ENCODE measurements at regions not wholly inside any gene's neighbourhood (a gene's known extent, or its start where the extent isn't known, plus 50 kb on each side); places are given as distances from the start of the nearest gene placed in this dataset.

DNA sequence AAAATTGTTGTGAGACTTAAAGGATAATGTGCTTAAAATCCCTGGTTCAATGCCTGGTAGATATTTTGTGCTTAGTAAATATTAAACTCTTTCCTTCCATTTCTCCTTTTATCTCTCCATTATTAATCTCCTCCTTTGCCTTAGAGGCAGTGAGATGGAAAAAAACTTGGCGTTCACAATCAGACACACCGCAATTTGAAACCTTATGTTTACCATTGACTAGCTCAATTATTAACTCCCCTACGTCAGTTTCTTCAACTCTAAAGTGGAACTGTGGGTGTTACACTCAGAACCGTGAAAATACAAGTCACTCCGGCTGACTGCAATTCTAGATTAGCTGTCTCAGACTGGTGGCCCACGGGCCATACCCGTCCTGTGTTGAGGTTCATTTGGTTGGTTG, 327.2 kb downstream of the DEPDC1B start:
- no peak for DNase-seq

DNA sequence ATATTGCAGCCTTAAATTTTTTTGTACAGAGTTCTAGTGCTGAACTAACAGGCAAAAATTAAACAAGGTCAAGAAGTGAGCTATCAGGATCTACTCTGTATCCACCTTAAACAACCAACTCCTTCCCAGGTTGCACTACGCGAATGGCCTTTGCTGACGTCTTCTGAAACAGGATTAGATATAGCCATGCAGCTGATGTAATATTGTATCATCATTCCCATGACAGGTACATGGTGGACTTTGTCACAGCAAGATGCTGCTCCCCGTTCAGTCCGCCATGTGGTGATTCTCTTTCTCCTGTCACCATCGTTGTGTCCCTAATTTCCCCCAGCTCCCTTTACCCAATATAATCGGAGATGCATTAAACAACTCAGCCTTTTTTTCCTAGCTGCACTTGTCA, 328.9 kb downstream of the DEPDC1B start:
- no peak for DNase-seq

DNA sequence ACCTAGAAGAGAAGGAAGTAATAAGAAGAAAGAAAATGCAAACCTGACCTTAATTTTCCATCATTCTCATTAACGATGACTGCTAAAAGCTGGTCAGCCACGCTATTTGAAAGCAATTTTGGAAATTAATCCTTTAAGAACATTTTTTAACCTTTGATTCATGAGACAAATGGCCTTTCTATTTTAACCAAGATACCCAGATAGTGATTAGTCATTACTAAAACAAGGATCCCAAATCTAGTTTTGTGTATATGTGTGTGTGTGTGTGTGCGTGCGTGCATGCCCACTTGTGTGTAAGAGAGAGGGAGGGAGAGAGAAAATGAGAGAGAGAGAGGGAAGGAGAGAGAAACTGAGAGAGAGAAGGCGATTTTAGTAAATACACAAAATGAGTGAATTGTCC, 329.5 kb downstream of the DEPDC1B start:
- no peak for DNase-seq

GRCh38 chr5:60369391-60369790, 330.6 kb downstream of the DEPDC1B start:
- no peak for DNase-seq

DNA sequence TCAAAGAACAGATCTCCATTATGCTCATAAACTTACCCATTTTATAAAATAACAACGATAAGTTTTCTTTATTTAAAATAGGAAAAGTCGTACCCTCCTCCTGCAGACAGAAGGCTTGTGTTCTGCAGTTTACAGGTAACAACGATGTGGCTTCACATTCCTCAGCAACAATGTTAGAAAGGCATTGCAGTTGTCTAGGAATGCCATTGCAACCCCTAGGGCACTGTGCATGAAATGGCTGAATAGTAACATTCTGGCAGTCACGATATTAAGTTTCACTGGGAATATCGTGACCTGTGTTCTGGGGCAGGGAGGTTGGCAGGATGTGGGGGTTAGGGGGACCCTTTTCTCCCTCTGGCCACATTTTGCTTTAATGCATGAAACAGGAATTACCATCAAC, 331.9 kb downstream of the DEPDC1B start:
- no peak for DNase-seq

DNA sequence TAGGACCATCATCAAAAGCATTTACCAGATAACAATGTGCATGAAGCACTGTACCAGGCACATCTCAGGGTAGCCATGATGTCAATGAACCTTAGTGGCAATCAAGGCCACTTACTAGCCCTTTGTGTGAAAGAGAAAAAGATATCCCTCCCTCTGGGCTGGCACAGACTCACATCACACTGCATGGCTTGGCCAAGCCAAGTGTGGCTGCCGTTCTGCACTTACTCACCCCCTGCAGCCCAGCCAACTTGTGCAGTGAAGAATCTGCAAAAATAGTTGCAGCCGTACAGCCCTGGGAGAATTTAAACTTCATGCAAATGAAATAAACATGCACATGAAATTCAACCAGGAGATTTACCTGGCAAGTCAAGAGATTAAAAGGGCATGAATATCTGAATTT, 333.5 kb downstream of the DEPDC1B start:
- no peak for DNase-seq

GRCh38 chr5:60365001-60365400, 335.0 kb downstream of the DEPDC1B start:
- no peak for DNase-seq

DNA sequence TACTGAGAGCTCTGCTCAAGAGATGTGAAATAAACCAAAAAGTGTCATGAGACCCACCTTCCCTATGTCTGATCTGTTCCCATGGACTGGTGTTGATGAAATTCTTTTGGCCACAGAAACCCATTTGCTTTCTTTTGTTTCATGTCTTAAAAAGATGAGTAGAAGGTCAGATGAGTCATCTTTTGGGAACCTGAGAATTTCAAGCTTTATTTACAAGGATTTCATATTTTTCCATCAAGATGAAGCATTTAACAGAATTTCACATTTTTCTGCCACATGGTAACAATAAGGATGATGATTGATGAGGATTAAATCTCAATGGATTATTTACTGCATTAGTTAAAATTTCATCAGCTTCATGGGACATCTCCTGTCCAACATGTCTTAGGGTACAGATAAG, 337.8 kb downstream of the DEPDC1B start:
- DNase-seq = no peak

- no peak for DNase-seq
These were observed 339.6 kb downstream of the DEPDC1B start for GRCh38 chr5:60360355-60360754.

GRCh38 chr5:60357302-60357701, 342.7 kb downstream of the DEPDC1B start:
- DNase-seq = no peak

- no peak for DNase-seq
These were observed 343.2 kb downstream of the DEPDC1B start for GRCh38 chr5:60356745-60357144.

- no peak for DNase-seq
These were observed 344.8 kb downstream of the DEPDC1B start for GRCh38 chr5:60355181-60355580.

DNA sequence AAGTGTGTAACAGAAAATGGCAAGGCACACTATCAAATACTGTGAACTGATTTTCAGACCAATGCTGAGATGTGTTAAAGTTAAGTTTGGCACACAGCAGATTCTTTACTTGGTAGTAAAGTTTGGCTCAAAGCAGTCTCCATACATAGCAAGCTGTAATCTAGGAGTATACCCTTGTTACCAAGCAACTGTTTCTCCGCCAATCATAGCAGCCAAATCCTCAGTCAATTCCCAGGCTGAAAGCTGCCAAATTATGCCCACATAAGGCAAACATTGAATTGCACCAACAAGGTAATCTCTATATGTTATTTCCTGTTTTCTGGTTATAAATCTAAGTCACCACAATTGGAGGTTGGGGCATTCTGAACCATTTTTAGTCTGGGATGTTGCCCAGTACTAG, 345.7 kb downstream of the DEPDC1B start:
- no peak for DNase-seq

- DNase-seq = no peak
These were observed 346.9 kb downstream of the DEPDC1B start for GRCh38 chr5:60352992-60353599.

DNA sequence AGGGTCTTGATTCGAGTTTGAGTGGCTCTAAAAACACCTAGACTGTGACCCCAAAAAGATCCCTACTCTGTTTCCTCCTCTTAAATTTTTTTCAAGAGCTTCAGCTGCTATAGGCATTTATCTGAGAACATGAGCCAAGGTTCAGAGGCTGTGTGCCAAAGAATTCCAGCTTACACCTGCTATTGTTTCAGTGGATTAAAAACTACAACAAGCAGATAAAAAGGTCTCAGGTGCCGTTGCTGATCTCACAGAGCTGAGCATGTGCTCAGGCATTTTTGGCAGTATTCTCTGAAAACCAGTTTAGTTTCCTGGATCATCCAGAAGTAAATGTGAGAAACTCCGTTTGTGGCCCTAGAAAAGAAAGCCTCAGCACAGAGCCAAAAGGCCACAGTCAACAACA, 349.2 kb downstream of the DEPDC1B start:
- DNase-seq = no peak

DNA sequence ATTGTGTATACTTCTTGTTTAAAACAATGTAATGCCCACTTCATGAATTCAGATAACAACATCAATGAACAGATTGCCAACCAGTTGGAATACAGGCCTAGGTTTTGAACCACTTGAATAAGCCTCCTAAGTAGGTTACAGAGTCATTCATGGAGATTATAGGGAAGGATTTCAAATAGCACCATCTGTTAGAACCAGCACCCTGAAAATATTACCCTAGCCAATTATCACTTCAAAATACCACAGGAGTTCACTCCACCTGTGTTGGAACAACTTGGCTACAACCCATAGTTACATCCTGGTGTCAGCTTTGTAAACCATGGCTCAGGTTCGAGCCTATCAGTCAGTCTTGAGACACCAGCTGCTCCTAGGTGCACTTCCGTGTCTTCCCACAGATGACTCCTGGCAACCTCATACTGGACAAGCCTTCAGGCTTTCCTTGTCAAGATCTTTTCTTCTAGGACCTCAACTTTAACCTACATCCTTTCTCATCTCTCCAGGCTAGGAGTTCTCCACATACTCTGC, 350.0 kb downstream of the DEPDC1B start:
- DNase-seq = no peak

DNA sequence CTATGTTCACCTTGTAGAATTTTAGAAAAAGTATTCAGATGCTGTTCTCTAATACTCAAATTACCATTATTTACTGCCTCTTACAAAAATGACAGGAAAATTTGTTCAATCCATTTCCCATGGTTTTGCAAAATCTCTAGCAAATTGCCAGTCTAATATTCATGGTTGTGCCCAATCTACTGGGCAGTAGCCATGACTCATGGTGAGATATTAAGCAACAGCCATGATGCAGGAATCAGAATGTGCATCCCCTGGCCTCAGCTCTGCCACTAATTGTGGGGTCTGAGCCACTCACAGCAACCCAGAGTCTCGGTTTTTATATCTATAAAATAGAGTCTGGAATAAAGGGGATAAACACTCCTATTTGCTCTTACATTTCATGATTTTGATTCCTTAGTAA, 353.6 kb downstream of the DEPDC1B start:
- DNase-seq = no peak

GRCh38 chr5:60343102-60343501, 356.9 kb downstream of the DEPDC1B start:
- no peak for DNase-seq

DNA sequence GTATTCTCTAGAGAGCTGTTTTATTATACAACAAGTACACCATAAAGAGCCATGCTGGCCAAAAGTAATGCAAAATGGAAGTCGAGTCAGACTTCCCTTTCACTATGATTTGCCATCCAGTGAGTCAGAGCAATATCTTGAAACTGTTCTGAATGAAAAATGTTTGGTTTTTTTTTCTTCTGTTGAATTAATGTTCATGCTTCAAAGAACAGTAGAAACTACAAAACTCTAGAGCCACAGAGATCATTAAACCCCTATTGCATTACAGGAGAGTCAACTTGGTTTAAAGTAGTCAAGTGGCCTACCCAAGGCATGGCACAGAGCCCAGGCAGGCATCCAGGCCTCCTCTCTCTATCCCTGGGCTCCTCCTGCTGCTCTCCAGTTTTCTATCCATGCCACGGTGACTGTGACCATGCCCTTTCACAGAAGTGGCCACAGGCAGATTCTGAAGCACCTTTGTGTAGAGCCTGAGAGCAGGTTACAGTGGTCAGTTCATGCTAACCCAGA, 358.9 kb downstream of the DEPDC1B start:
- no peak for DNase-seq

DNA sequence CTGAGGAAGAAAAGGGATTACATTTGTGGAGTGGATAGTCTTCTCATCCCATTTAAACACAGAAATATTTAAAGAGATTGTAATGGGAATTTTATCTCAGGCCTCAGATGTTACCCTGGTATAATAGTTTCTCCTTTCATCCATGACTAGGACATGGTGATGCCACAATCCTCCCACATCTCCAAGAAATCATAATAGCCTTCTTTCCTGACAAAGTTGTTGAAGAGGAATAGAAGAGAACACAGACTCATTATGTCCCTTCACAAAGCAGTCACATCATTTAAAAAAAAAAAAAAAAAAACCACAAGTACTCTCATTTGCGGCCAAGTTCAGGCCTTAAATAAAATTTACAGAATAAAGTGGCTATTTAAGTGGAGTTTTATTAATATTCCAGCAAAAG, 359.6 kb downstream of the DEPDC1B start:
- DNase-seq = no peak

DNA sequence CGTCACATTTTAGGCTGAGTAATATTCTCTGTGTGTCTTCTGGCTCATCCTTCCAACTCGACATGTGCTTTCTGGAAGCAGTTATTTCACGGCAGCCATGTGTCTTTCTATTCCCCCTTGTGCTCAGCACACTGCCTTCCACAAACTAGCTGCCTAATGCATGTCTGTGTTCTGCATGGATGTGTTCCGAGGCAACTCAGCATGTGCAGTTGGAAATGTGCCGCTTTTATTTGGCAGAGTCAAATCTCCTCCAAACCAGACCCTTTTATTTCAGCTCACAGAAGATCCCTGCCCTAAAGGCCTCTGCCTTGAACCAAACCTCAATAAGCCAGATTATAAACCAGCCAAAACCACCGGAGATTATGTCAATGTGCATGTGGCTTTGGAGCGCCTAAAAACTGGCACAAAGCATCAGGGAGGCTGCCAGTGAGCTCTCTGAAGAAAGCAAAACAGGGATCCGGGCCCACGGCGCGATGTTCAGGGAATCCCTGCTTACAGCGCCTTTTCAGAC, 360.2 kb downstream of the DEPDC1B start:
- DNase-seq = peak; percentile 76

DNA sequence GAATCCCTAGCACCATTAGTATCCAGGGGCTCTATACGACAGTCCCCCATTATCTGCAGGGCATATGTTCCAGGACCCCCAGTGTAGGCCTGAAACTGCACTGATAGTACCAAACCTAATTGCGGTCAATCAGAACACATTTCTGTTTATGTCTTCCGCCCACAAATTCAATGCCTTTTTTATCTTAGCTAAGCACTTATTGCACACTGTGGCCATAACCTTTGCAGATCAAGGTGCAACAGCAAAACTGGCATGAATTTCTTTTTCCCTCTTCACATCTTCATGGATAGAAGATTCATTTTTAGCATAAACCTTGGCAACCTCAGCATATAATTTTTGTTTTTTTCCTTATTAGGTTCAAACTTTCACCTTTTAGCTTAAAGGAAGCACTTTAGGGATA, 361.1 kb downstream of the DEPDC1B start:
- no peak for DNase-seq

GRCh38 chr5:60336491-60336890, 363.5 kb downstream of the DEPDC1B start:
- DNase-seq = no peak

- DNase-seq = no peak
These were observed 364.1 kb downstream of the DEPDC1B start for GRCh38 chr5:60335913-60336312.

All from occipital lobe (tissue), 1 donor.